ENCODE measurements at regions not wholly inside any gene's neighbourhood (a gene's known extent, or its start where the extent isn't known, plus 50 kb on each side); places are given as distances from the start of the nearest gene placed in this dataset.

GRCh38 chr19:32097011-32097410, 248.4 kb upstream of the ZNF507 start:
- no peak for TF ChIP-seq CTCF (conservative IDR thresholded peaks at IDR 0.05; ENCODE audit: low read length)
- TF ChIP-seq EZH2phosphoT487 (IDR thresholded peaks at IDR 0.05; ENCODE audit: borderline replicate concordance, low read depth, low read length), result no peak
